Panc1 (cell line): ENCODE measurements at regions not wholly inside any gene's neighbourhood (a gene's known extent, or its start where the extent isn't known, plus 50 kb on each side); places are given as distances from the start of the nearest gene placed in this dataset.

Experiments used
- ATAC-seq: fragments of 200-7000 bp; cut with Tn5 transposase; 2 replicates; pipeline ENCODE4 v1.9.1; 2020; ENCODE audit warnings: mild to moderate bottlenecking, moderate library complexity
- BruUV-seq: library from RNA; stranded (reverse); fragments of 400-500 nt; replicated peaks from 2 replicates; lab custom pipeline; 2021; lab: Mats Ljungman, UMichigan
- CTCF ChIA-PET: fragments of 300-600 bp; sonication (Branson Sonifier 250); formaldehyde crosslinking; loops from one replicate; lab custom pipeline; 2022; ENCODE audit warnings: antibody characterized with exemption; lab: Charles Lee
- POLR2A ChIA-PET: fragments of 300-600 bp; sonication (Branson Sonifier 250); formaldehyde crosslinking; loops from one replicate; lab custom pipeline; 2022; ENCODE audit warnings: antibody characterized with exemption; lab: Charles Lee
- DNase-seq: peaks from one replicate; pipeline ENCODE4 v3.0.0-alpha.2; 2010; ENCODE audit warnings: low read depth, low spot score
- H3K27ac ChIP-seq: 2 replicates; pipeline ENCODE4 v1.5.1; 2011; ENCODE audit warnings: mild to moderate bottlenecking, low read length, inconsistent platforms
- H3K27me3 ChIP-seq: fragments of 200-500 bp; sonication (Bioruptor generic); 2 replicates; pipeline ENCODE4 v1.6.0; 2014; ENCODE audit warnings: low read length, inconsistent platforms; ENCODE audit not compliant: control insufficient read depth, insufficient read depth
- H3K36me3 ChIP-seq: fragments of 200-500 bp; sonication (Bioruptor generic); 2 replicates; pipeline ENCODE4 v1.5.1; 2014; ENCODE audit warnings: inconsistent platforms, mild to moderate bottlenecking, low read length, moderate library complexity; ENCODE audit not compliant: control insufficient read depth, insufficient read depth
- H3K4me1 ChIP-seq: 2 replicates; pipeline ENCODE4 v1.5.1; 2011; ENCODE audit warnings: inconsistent platforms, mild to moderate bottlenecking, low read length, moderate library complexity; ENCODE audit not compliant: control insufficient read depth, insufficient read depth
- H3K4me3 ChIP-seq, 2 experiments: 2 replicates each; pipeline ENCODE4 v1.5.1; 2011 to 2012; ENCODE audit warnings: low read depth in 2 of 2, low read length in 2 of 2, mild to moderate bottlenecking in 2 of 2, inconsistent platforms in 1 of 2, moderate library complexity in 1 of 2
- H3K9me3 ChIP-seq: fragments of 200-500 bp; sonication (Bioruptor generic); 2 replicates; pipeline ENCODE4 v1.5.1; 2014; ENCODE audit warnings: low read depth, mild to moderate bottlenecking, inconsistent platforms, low read length, moderate library complexity; ENCODE audit not compliant: control insufficient read depth, insufficient read depth
- POLR2AphosphoS5 ChIP-seq: IDR thresholded peaks from 2 replicates; pipeline ENCODE4 v1.6.1; 2012; ENCODE audit warnings: mild to moderate bottlenecking, low read depth, low read length, moderate library complexity
- SIN3A ChIP-seq: IDR thresholded peaks from 2 replicates; pipeline ENCODE4 v1.6.1; 2012; ENCODE audit warnings: low read depth, mild to moderate bottlenecking, low read length, moderate library complexity, borderline replicate concordance; ENCODE audit not compliant: insufficient read depth
- TCF7L2 ChIP-seq: IDR thresholded peaks from 2 replicates; pipeline ENCODE4 v1.6.1; 2011; ENCODE audit warnings: mild to moderate bottlenecking, low read depth, low read length, inconsistent platforms
- in situ Hi-C: cut with HindIII; loops from 2 replicates; pipeline ENCODE4 v1.10.0; 2016; ENCODE audit warnings: low sequenced_read_pairs, low pct_unique_long_range_greater_than_20kb
- intact Hi-C: fragments of 100-400 bp; cut with micrococcal nuclease; formaldehyde crosslinking; loops from one replicate; pipeline ENCODE4 v1.10.0; 2022; ENCODE audit not compliant: unreplicated experiment
- TF ChIP-seq, protein P1 (sequence below), 2 experiments: IDR thresholded peaks; 2 replicates each; pipeline ENCODE4 v1.6.1; 2011 to 2012; ENCODE audit warnings: low read depth in 2 of 2, control low read depth in 1 of 2, low read length in 1 of 2, mild to moderate bottlenecking in 1 of 2, moderate library complexity in 1 of 2; ENCODE audit not compliant: insufficient read depth in 1 of 2
- TF ChIP-seq, protein P2 (sequence below): fragments of 450-650 bp; IDR thresholded peaks from 2 replicates; pipeline ENCODE4 v1.5.1; 2017; ENCODE audit warnings: mild to moderate bottlenecking

DNA sequence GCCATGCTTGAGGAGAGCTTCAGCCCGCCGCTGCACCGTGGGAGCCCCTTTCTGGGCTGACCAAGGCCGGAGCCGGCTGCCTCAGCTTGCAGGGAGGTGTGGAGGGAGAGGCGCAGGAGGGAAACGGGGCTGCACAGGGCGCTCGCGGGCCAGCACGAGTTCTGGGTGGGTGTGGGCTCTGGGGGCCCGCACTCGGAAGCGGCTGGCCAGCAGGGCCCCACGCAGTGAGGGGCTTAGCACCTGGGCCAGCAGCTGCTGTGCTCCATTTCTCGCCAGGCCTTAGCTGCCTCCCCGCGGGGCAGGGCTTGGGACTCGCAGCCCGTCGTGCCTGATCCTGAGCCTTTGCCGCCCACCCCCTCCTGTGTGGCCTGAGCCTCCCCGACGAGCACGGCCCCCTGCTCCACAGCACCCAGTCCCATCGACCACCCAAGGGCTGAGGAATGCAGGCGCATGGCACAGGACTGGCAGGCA is 1554.0 kb downstream of the KCNT2 start:
- ChIA-PET POLR2A (no interaction called here), CTCF (no interaction called here)
- ATAC-seq (no peak), DNase-seq (no peak)
- H3K4me3 ChIP-seq: no peak overlapping the region
- H3K27me3 ChIP-seq: no peaks in the 10 kb centered on the region
- intact Hi-C loops: no loop called here
- no peaks in the 10 kb centered on the region for H3K9me3 ChIP-seq
- no peaks in the 10 kb centered on the region for H3K4me1 ChIP-seq
- H3K36me3 ChIP-seq: no peaks in the 10 kb centered on the region
- no peak overlapping the region for H3K27ac ChIP-seq
- TF ChIP-seq, protein P1, sequence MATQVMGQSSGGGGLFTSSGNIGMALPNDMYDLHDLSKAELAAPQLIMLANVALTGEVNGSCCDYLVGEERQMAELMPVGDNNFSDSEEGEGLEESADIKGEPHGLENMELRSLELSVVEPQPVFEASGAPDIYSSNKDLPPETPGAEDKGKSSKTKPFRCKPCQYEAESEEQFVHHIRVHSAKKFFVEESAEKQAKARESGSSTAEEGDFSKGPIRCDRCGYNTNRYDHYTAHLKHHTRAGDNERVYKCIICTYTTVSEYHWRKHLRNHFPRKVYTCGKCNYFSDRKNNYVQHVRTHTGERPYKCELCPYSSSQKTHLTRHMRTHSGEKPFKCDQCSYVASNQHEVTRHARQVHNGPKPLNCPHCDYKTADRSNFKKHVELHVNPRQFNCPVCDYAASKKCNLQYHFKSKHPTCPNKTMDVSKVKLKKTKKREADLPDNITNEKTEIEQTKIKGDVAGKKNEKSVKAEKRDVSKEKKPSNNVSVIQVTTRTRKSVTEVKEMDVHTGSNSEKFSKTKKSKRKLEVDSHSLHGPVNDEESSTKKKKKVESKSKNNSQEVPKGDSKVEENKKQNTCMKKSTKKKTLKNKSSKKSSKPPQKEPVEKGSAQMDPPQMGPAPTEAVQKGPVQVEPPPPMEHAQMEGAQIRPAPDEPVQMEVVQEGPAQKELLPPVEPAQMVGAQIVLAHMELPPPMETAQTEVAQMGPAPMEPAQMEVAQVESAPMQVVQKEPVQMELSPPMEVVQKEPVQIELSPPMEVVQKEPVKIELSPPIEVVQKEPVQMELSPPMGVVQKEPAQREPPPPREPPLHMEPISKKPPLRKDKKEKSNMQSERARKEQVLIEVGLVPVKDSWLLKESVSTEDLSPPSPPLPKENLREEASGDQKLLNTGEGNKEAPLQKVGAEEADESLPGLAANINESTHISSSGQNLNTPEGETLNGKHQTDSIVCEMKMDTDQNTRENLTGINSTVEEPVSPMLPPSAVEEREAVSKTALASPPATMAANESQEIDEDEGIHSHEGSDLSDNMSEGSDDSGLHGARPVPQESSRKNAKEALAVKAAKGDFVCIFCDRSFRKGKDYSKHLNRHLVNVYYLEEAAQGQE (IDR thresholded peaks at IDR 0.05; ENCODE audit: insufficient read depth in 1 of 2, low read depth in 2 of 2, low read length in 1 of 2): no peak
- no peak for TF ChIP-seq POLR2AphosphoS5
- TF ChIP-seq TCF7L2: no peak
- TF ChIP-seq, protein P2, sequence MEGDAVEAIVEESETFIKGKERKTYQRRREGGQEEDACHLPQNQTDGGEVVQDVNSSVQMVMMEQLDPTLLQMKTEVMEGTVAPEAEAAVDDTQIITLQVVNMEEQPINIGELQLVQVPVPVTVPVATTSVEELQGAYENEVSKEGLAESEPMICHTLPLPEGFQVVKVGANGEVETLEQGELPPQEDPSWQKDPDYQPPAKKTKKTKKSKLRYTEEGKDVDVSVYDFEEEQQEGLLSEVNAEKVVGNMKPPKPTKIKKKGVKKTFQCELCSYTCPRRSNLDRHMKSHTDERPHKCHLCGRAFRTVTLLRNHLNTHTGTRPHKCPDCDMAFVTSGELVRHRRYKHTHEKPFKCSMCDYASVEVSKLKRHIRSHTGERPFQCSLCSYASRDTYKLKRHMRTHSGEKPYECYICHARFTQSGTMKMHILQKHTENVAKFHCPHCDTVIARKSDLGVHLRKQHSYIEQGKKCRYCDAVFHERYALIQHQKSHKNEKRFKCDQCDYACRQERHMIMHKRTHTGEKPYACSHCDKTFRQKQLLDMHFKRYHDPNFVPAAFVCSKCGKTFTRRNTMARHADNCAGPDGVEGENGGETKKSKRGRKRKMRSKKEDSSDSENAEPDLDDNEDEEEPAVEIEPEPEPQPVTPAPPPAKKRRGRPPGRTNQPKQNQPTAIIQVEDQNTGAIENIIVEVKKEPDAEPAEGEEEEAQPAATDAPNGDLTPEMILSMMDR: no peak
- TF ChIP-seq SIN3A: no peak
- BruUV-seq: no TSS peak
- in situ Hi-C loops: no loop called here

DNA sequence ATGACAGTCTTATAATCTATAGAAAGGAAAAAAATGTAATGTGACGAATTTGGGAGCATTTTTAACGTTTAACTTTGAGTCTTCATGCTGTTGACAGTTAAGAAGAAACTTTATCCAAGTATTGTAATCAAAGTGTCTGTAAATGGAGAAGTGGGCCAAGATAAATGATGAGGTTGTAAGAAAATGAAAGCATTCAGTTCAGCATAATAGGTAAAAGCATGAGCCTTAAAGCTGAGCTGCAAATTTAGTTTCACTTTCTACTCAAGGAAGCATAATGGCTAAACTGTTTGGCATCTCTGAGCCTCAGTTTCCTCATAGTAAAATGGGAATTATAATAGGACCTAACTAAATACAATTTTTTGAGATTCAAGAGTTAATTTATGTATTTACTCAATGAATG is 1554.8 kb downstream of the KCNT2 start:
- in situ Hi-C loops: no loop called here
- BruUV-seq: no TSS peak

More for the DNA sequence above, 1554.8 kb downstream of the KCNT2 start:
- no peak for TF ChIP-seq SIN3A
- TF ChIP-seq, protein P1 (IDR thresholded peaks at IDR 0.05; ENCODE audit: insufficient read depth in 1 of 2, low read depth in 2 of 2, low read length in 1 of 2): no peak
- no peak for TF ChIP-seq TCF7L2
- TF ChIP-seq POLR2AphosphoS5: no peak
- TF ChIP-seq, protein P2: no peak
- CTCF ChIA-PET: no interaction called here
- Histone ChIP-seq H3K4me1 (no peaks in the 10 kb centered on the region), H3K27me3 (no peaks in the 10 kb centered on the region), H3K36me3 (no peaks in the 10 kb centered on the region), H3K9me3 (no peaks in the 10 kb centered on the region), H3K4me3 (no peak overlapping the region), H3K27ac (no peak overlapping the region)
- POLR2A ChIA-PET: no interaction called here
- DNase-seq: no peak
- intact Hi-C loops: no loop called here
- ATAC-seq: no peak
